NT2/D1 (cell line): ENCODE measurements at regions not wholly inside any gene's neighbourhood (a gene's known extent, or its start where the extent isn't known, plus 50 kb on each side); places are given as distances from the start of the nearest gene placed in this dataset.

Experiments
- SUZ12 ChIP-seq: IDR thresholded peaks from 2 replicates; pipeline ENCODE4 v1.6.1; 2011; ENCODE audit not compliant: insufficient read length, insufficient read depth; ENCODE audit errors: extremely low read depth
- YY1 ChIP-seq: IDR thresholded peaks from 2 replicates; pipeline ENCODE4 v1.6.1; 2011; ENCODE audit not compliant: insufficient read length, insufficient read depth
- ZNF274 ChIP-seq: IDR thresholded peaks from 2 replicates; pipeline ENCODE4 v1.6.1; 2011; ENCODE audit warnings: mild to moderate bottlenecking, low read depth, low read length

GRCh38 chr6:23477586-23477985, 648.4 kb upstream of the NRSN1 start:
- no peak for TF ChIP-seq SUZ12
- TF ChIP-seq YY1 = no peak
- no peak for TF ChIP-seq ZNF274
